ENCODE measurements at regions not wholly inside any gene's neighbourhood (a gene's known extent, or its start where the extent isn't known, plus 50 kb on each side); places are given as distances from the start of the nearest gene placed in this dataset.

- Histone ChIP-seq H3K36me3 (no peaks in the 10 kb centered on the region), H3K27ac (no peak overlapping the region), H3K4me3 (no peak overlapping the region), H3K4me1 (no peaks in the 10 kb centered on the region), H3K9me3 (no peaks in the 10 kb centered on the region), H3K27me3 (no peaks in the 10 kb centered on the region)
- ATAC-seq: no peak
- DNase-seq: no peak
- TF ChIP-seq, protein P1, sequence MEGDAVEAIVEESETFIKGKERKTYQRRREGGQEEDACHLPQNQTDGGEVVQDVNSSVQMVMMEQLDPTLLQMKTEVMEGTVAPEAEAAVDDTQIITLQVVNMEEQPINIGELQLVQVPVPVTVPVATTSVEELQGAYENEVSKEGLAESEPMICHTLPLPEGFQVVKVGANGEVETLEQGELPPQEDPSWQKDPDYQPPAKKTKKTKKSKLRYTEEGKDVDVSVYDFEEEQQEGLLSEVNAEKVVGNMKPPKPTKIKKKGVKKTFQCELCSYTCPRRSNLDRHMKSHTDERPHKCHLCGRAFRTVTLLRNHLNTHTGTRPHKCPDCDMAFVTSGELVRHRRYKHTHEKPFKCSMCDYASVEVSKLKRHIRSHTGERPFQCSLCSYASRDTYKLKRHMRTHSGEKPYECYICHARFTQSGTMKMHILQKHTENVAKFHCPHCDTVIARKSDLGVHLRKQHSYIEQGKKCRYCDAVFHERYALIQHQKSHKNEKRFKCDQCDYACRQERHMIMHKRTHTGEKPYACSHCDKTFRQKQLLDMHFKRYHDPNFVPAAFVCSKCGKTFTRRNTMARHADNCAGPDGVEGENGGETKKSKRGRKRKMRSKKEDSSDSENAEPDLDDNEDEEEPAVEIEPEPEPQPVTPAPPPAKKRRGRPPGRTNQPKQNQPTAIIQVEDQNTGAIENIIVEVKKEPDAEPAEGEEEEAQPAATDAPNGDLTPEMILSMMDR (IDR thresholded peaks at IDR 0.05): no peak
- intact Hi-C loops (cut with DNase I): no loop called here
Observed at GRCh38 chr11:41895081-41895480, 435.6 kb upstream of the LRRC4C start.

DNA sequence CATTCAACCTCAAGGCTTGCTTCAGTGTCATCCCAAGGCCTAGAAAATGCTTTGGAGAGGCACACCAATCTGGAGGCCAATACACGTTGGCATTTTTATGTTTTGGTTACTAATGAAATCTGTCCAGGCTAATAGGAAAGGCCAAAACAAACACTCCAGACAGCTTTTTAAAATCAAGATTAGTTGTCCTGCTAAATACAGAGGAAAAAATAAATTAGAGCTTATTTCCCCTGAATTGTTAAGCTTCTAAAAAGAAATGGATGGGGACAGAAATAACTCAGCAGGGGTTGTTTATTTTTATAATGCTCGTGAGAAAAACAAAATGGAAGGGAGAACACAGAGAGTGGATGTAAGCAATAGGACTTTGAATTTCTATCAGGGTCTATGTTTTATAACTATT lies 438.5 kb upstream of the LRRC4C start:
- no peak for DNase-seq
- Histone ChIP-seq H3K27me3 (no peaks in the 10 kb centered on the region), H3K4me3 (no peak overlapping the region), H3K4me1 (no peaks in the 10 kb centered on the region), H3K27ac (no peak overlapping the region), H3K9me3 (no peaks in the 10 kb centered on the region), H3K36me3 (no peaks in the 10 kb centered on the region)
- TF ChIP-seq, protein P1 (IDR thresholded peaks at IDR 0.05): no peak
- no peak for ATAC-seq
- intact Hi-C loops (cut with DNase I): no loop called here

DNA sequence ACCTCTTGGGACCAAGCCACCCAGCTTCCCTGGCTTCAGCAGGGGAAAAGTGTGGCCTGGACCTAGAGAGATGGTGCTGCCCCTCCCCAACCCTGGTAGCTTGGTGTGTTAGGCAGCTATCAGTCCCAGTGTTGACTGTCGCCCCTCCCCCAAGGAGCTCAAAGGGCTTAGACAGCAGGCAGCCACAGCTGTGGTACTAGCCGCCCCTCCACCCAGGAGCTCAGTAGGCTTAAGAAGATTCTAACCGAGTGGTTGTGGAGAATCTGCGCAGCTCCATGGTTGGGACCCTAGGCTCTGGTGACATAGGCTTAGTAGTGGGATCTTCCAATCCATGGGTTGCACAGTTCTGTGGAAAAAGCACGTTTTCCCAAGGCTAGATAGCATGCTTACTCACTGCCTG lies 458.4 kb upstream of the LRRC4C start:
- H3K27me3 ChIP-seq: no peaks in the 10 kb centered on the region
- no peaks in the 10 kb centered on the region for H3K4me1 ChIP-seq
- H3K9me3 ChIP-seq: no peaks in the 10 kb centered on the region
- intact Hi-C loops (cut with DNase I): no loop called here
- no peak for ATAC-seq
- no peak overlapping the region for H3K27ac ChIP-seq
- no peak overlapping the region for H3K4me3 ChIP-seq
- no peaks in the 10 kb centered on the region for H3K36me3 ChIP-seq
- TF ChIP-seq, protein P1 (IDR thresholded peaks at IDR 0.05): no peak
- DNase-seq: no peak

DNA sequence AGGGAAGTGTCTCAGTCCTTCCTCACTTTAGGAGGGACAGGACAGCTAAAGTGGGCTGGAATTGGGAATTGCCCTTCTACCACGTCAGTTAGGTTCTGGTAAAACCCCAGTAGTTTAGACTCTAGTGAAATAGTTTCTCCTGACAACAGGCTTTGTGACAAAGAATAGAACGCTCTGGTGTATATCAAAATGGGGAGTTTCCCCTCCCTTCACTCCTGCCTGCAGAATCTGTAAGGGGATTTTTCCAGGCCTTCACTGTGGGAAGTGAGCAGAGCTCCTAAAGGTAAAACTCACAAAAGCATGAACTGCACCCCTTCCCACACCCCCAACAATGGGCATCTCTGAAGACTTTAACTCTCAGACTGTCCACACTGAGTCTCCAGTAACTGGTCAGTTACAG lies 460.9 kb upstream of the LRRC4C start:
- intact Hi-C loops (cut with DNase I): no loop called here
- ATAC-seq (no peak), DNase-seq (no peak)
- Histone ChIP-seq H3K27ac (no peak overlapping the region), H3K36me3 (no peaks in the 10 kb centered on the region), H3K4me3 (no peak overlapping the region), H3K27me3 (no peaks in the 10 kb centered on the region), H3K4me1 (no peaks in the 10 kb centered on the region), H3K9me3 (no peaks in the 10 kb centered on the region)
- TF ChIP-seq, protein P1 (IDR thresholded peaks at IDR 0.05): no peak

DNA sequence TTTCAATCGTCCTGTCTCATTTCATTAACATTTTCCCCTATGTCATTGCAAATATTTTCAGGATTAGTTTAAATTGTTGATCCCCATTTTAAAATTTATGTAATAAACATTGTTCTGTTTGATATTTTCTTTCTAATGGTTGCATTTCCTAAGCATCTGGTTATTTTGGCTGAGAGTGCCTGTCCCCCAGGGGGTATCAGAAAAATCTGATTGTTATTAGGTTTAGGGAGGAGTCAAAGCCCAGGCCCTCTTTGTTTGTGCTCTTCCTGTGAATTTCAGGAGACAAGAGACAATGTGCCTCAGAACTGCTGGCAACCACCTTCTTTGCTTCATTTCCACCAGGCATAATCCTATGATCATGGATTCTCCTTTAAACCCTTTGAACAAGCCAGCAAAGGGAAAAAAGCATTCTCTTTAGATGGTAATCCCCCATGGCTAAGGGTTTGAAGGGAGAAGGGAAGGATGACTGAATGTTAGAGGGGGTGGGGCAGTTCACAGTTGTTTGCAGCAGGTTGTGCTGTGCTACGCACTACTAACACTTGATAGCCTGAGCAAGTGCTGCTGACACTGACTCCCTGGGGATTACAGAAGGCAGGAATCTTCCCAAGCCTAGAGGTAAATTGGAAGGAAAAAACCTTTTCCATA lies 462.4 kb upstream of the LRRC4C start:
- Histone ChIP-seq H3K4me3 (no peak overlapping the region), H3K27ac (no peak overlapping the region), H3K36me3 (no peaks in the 10 kb centered on the region), H3K4me1 (no peaks in the 10 kb centered on the region), H3K27me3 (no peaks in the 10 kb centered on the region), H3K9me3 (no peaks in the 10 kb centered on the region)
- TF ChIP-seq, protein P1 (IDR thresholded peaks at IDR 0.05): no peak
- DNase-seq (no peak), ATAC-seq (no peak)
- intact Hi-C loops (cut with DNase I): no loop called here

- Histone ChIP-seq H3K4me3 (no peak overlapping the region), H3K27ac (no peak overlapping the region)
Observed at GRCh38 chr11:41926339-41926738, 466.9 kb upstream of the LRRC4C start.

More at GRCh38 chr11:41926339-41926738, 466.9 kb upstream of the LRRC4C start:
- intact Hi-C loops (cut with DNase I): no loop called here
- no peak for DNase-seq
- TF ChIP-seq, protein P1 (IDR thresholded peaks at IDR 0.05): no peak
- H3K9me3 ChIP-seq: no peaks in the 10 kb centered on the region
- no peaks in the 10 kb centered on the region for H3K36me3 ChIP-seq
- no peak for ATAC-seq
- no peaks in the 10 kb centered on the region for H3K4me1 ChIP-seq
- no peaks in the 10 kb centered on the region for H3K27me3 ChIP-seq

Measured in upper lobe of right lung (tissue), 1 donor.